ENCODE measurements at regions not wholly inside any gene's neighbourhood (a gene's known extent, or its start where the extent isn't known, plus 50 kb on each side); places are given as distances from the start of the nearest gene placed in this dataset.

GRCh38 chr18:65622436-65622835, 128.4 kb upstream of the CDH7 start:
- Mint-ChIP-seq H3K27me3 (ENCODE audit: unreplicated experiment) (peaks cover 2% of the 10 kb centered on the region), H3K4me3 (ENCODE audit: unreplicated experiment) (no peak overlapping the region)
- no peak for TF ChIP-seq CTCF (IDR thresholded peaks at IDR 0.05; ENCODE audit: unreplicated experiment)

GRCh38 chr18:65620076-65620696, 130.6 kb upstream of the CDH7 start:
- Mint-ChIP-seq H3K27me3 (ENCODE audit: unreplicated experiment) (peaks cover 2% of the 10 kb centered on the region), H3K4me1 (ENCODE audit: unreplicated experiment) (peaks cover 12% of the 10 kb centered on the region), H3K4me3 (ENCODE audit: unreplicated experiment) (no peak overlapping the region), H3K27ac (ENCODE audit: unreplicated experiment) (no peak overlapping the region), H3K36me3 (ENCODE audit: low read depth, unreplicated experiment) (no peaks in the 10 kb centered on the region), H3K9me3 (ENCODE audit: unreplicated experiment) (no peaks in the 10 kb centered on the region)
- no peak for TF ChIP-seq CTCF (IDR thresholded peaks at IDR 0.05; ENCODE audit: unreplicated experiment)
- no peak for DNase-seq (ENCODE audit: low spot score)

More at GRCh38 chr18:65622436-65622835, 128.4 kb upstream of the CDH7 start:
- DNase-seq (ENCODE audit: low spot score): no peak
- Mint-ChIP-seq H3K9me3 (ENCODE audit: unreplicated experiment) (no peaks in the 10 kb centered on the region), H3K4me1 (ENCODE audit: unreplicated experiment) (peaks cover 12% of the 10 kb centered on the region), H3K27ac (ENCODE audit: unreplicated experiment) (no peak overlapping the region), H3K36me3 (ENCODE audit: low read depth, unreplicated experiment) (no peaks in the 10 kb centered on the region)

- no peak for TF ChIP-seq CTCF (IDR thresholded peaks at IDR 0.05; ENCODE audit: unreplicated experiment)
- Mint-ChIP-seq H3K4me3 (ENCODE audit: unreplicated experiment) (no peak overlapping the region), H3K36me3 (ENCODE audit: low read depth, unreplicated experiment) (no peaks in the 10 kb centered on the region), H3K9me3 (ENCODE audit: unreplicated experiment) (no peaks in the 10 kb centered on the region), H3K4me1 (ENCODE audit: unreplicated experiment) (peaks cover 11% of the 10 kb centered on the region), H3K27me3 (ENCODE audit: unreplicated experiment) (peaks cover 2% of the 10 kb centered on the region), H3K27ac (ENCODE audit: unreplicated experiment) (no peak overlapping the region)
- no peak for DNase-seq (ENCODE audit: low spot score)
Observed at GRCh38 chr18:65610939-65611338, 139.9 kb upstream of the CDH7 start.

- no peak overlapping the region for H3K4me3 Mint-ChIP-seq (ENCODE audit: unreplicated experiment)
- no peak for DNase-seq (ENCODE audit: low spot score)
- H3K4me1 Mint-ChIP-seq (ENCODE audit: unreplicated experiment): peaks cover 11% of the 10 kb centered on the region
- H3K9me3 Mint-ChIP-seq (ENCODE audit: unreplicated experiment): no peaks in the 10 kb centered on the region
- H3K27ac Mint-ChIP-seq (ENCODE audit: unreplicated experiment): no peak overlapping the region
- TF ChIP-seq CTCF (IDR thresholded peaks at IDR 0.05; ENCODE audit: unreplicated experiment): no peak
- peaks cover 2% of the 10 kb centered on the region for H3K27me3 Mint-ChIP-seq (ENCODE audit: unreplicated experiment)
- no peaks in the 10 kb centered on the region for H3K36me3 Mint-ChIP-seq (ENCODE audit: low read depth, unreplicated experiment)
Observed at GRCh38 chr18:65608471-65608870, 142.3 kb upstream of the CDH7 start.

- peaks cover 11% of the 10 kb centered on the region for H3K4me1 Mint-ChIP-seq (ENCODE audit: unreplicated experiment)
- H3K9me3 Mint-ChIP-seq (ENCODE audit: unreplicated experiment): no peaks in the 10 kb centered on the region
- no peak for TF ChIP-seq CTCF (IDR thresholded peaks at IDR 0.05; ENCODE audit: unreplicated experiment)
- H3K27me3 Mint-ChIP-seq (ENCODE audit: unreplicated experiment): peaks cover 2% of the 10 kb centered on the region
- DNase-seq (ENCODE audit: low spot score): no peak
- H3K27ac Mint-ChIP-seq (ENCODE audit: unreplicated experiment): no peak overlapping the region
- no peaks in the 10 kb centered on the region for H3K36me3 Mint-ChIP-seq (ENCODE audit: low read depth, unreplicated experiment)
- H3K4me3 Mint-ChIP-seq (ENCODE audit: unreplicated experiment): no peak overlapping the region
Observed at GRCh38 chr18:65607161-65607560, 143.7 kb upstream of the CDH7 start.

Measured in endothelial cell (in vitro differentiated cells).